ENCODE measurements at regions not wholly inside any gene's neighbourhood (a gene's known extent, or its start where the extent isn't known, plus 50 kb on each side); places are given as distances from the start of the nearest gene placed in this dataset.

DNA sequence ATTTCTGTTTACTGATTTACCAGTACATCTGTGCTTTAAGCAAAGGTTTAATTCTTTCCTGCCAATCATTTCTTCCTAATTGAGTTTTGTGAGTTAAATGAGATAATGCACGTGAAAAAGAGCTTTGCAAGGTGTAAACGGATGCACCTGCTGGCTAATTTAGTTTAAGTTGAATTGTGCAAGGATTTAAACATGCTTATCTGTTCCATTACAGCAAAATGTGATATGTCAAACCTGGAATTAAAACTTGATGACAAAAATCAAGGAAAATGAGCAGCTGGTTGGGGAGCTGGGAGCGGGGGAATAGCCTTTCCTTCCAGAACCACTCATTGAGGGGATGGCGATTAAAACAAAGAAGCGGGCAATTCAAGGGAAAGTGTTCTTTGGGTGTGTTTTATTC, 155.0 kb upstream of the CTTNBP2 start:
- H3K4me3 ChIP-seq: no peak overlapping the region
- no peaks in the 10 kb centered on the region for H3K4me1 ChIP-seq
- in situ Hi-C loops (cut with MboI; ENCODE audit: low sequenced_read_pairs in 4 of 4): no loop called here
- no peak for ATAC-seq
- no peaks in the 10 kb centered on the region for H3K9me3 ChIP-seq
- no peak for DNase-seq
- H3K27ac ChIP-seq: no peak overlapping the region
- no peaks in the 10 kb centered on the region for H3K27me3 ChIP-seq
- TF ChIP-seq, protein P1, sequence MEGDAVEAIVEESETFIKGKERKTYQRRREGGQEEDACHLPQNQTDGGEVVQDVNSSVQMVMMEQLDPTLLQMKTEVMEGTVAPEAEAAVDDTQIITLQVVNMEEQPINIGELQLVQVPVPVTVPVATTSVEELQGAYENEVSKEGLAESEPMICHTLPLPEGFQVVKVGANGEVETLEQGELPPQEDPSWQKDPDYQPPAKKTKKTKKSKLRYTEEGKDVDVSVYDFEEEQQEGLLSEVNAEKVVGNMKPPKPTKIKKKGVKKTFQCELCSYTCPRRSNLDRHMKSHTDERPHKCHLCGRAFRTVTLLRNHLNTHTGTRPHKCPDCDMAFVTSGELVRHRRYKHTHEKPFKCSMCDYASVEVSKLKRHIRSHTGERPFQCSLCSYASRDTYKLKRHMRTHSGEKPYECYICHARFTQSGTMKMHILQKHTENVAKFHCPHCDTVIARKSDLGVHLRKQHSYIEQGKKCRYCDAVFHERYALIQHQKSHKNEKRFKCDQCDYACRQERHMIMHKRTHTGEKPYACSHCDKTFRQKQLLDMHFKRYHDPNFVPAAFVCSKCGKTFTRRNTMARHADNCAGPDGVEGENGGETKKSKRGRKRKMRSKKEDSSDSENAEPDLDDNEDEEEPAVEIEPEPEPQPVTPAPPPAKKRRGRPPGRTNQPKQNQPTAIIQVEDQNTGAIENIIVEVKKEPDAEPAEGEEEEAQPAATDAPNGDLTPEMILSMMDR (IDR thresholded peaks at IDR 0.05 in 4 of 5, conservative IDR thresholded peaks at IDR 0.05 in 1 of 5): no peak
- TF ChIP-seq POLR2A (IDR thresholded peaks at IDR 0.05): no peak
- H3K36me3 ChIP-seq: no peaks in the 10 kb centered on the region
- intact Hi-C loops (cut with DNase I; ENCODE audit: low total_unique reads): no loop called here

DNA sequence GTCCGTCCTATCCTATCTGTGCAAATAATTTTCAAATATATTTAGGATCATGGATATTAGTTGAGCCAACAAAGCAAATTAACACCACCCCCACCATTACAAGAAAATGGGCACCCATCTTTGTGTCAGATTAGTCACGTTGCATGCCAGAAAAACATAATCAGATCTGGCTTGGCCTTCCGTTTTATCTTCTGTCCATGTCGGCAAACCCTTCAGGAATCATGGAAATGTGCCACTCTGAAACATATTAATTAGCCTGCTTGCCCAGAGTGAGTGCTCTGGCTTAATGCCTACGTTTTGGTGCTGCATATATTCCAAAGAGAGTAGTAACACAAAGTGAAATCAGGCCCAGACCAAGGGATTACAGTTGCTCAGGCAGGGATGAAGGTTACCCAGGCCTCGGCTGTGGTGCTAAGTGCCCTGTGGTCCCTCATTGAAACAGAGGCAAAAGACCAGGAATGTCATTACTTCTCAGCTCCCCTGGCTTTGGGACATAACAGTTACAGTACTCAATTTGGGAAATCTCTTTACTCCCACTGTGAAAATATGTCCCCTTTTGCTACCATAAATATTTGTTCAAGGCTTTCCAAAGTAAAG, 154.0 kb upstream of the LSM8 start:
- DNase-seq (no peak), ATAC-seq (no peak)
- Histone ChIP-seq H3K9me3 (no peaks in the 10 kb centered on the region), H3K27me3 (no peaks in the 10 kb centered on the region), H3K4me1 (no peaks in the 10 kb centered on the region), H3K36me3 (no peaks in the 10 kb centered on the region), H3K4me3 (no peak overlapping the region), H3K27ac (no peak overlapping the region)
- in situ Hi-C loops (cut with MboI; ENCODE audit: low sequenced_read_pairs in 4 of 4) (no loop called here), intact Hi-C loops (cut with DNase I; ENCODE audit: low total_unique reads) (no loop called here)
- TF ChIP-seq, protein P1 (IDR thresholded peaks at IDR 0.05 in 4 of 5, conservative IDR thresholded peaks at IDR 0.05 in 1 of 5): no peak
- no peak for TF ChIP-seq POLR2A (IDR thresholded peaks at IDR 0.05)

- intact Hi-C loops (cut with DNase I; ENCODE audit: low total_unique reads) (no loop called here), in situ Hi-C loops (cut with MboI; ENCODE audit: low sequenced_read_pairs in 4 of 4) (no loop called here)
- Histone ChIP-seq H3K4me1 (no peaks in the 10 kb centered on the region), H3K4me3 (no peak overlapping the region), H3K27ac (no peak overlapping the region), H3K9me3 (no peaks in the 10 kb centered on the region), H3K27me3 (no peaks in the 10 kb centered on the region), H3K36me3 (no peaks in the 10 kb centered on the region)
- ATAC-seq (no peak), DNase-seq (no peak)
- TF ChIP-seq, protein P1 (IDR thresholded peaks at IDR 0.05 in 4 of 5, conservative IDR thresholded peaks at IDR 0.05 in 1 of 5): no peak
- TF ChIP-seq POLR2A (IDR thresholded peaks at IDR 0.05): no peak
Measured at GRCh38 chr7:118033273-118033672, 150.7 kb upstream of the LSM8 start.

DNA sequence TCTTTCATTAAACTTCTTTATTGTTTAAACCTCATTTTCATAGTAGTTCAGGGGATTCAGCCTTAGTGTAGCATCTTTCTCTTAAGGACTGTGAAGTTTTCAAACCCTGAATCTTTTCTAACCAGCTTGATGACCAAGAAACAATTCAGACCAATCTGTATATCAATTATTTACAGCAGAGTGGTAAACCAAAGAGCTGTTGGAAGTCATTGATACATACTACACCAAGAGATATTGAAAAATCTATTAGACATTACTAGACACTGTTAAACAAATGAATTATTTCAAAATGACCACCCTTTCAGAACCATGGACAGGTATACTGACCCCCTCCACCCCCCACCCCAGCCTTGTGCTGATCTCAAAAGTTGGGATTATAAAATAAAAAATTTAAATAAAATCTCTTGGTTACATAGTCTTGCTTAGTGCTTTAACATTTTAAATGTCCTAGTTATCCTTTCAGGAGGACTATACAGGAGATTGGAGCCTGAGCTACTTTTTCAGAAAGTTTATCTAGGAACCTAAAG, 143.9 kb upstream of the LSM8 start:
- Histone ChIP-seq H3K4me1 (no peaks in the 10 kb centered on the region), H3K4me3 (no peak overlapping the region), H3K27me3 (no peaks in the 10 kb centered on the region), H3K27ac (no peak overlapping the region), H3K36me3 (no peaks in the 10 kb centered on the region), H3K9me3 (no peaks in the 10 kb centered on the region)
- intact Hi-C loops (cut with DNase I; ENCODE audit: low total_unique reads): no loop called here
- in situ Hi-C loops (cut with MboI; ENCODE audit: low sequenced_read_pairs in 4 of 4): no loop called here
- TF ChIP-seq POLR2A (IDR thresholded peaks at IDR 0.05): no peak
- TF ChIP-seq, protein P1 (IDR thresholded peaks at IDR 0.05 in 4 of 5, conservative IDR thresholded peaks at IDR 0.05 in 1 of 5): no peak
- DNase-seq: no peak
- ATAC-seq: no peak

DNA sequence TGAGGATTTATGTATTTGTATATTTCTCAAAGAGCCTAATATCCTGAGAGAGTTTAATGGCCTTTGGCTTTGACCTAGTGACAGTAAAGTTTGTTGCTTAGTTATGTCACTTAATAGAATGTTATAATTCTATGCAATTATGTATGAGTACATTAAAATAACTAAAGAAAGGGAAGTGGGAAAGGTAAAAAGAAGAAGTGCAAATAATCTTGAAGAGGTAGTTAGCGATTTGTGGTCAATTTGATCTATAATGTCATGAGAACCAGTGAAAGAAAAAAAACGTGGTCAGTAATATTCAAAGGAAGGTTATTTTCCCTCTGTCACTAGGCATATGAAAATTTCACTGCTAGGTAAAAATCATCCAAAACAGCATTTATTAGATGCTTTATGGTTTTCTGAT, 143.4 kb upstream of the LSM8 start:
- intact Hi-C loops (cut with DNase I; ENCODE audit: low total_unique reads) (no loop called here), in situ Hi-C loops (cut with MboI; ENCODE audit: low sequenced_read_pairs in 4 of 4) (no loop called here)
- no peak for ATAC-seq

More for the DNA sequence above, 143.4 kb upstream of the LSM8 start:
- Histone ChIP-seq H3K4me3 (no peak overlapping the region), H3K36me3 (no peaks in the 10 kb centered on the region), H3K4me1 (no peaks in the 10 kb centered on the region), H3K27me3 (no peaks in the 10 kb centered on the region), H3K9me3 (no peaks in the 10 kb centered on the region), H3K27ac (no peak overlapping the region)
- TF ChIP-seq, protein P1 (IDR thresholded peaks at IDR 0.05 in 4 of 5, conservative IDR thresholded peaks at IDR 0.05 in 1 of 5): no peak
- no peak for TF ChIP-seq POLR2A (IDR thresholded peaks at IDR 0.05)
- DNase-seq: no peak
